Loucy (cell line): ENCODE measurements at regions not wholly inside any gene's neighbourhood (a gene's known extent, or its start where the extent isn't known, plus 50 kb on each side); places are given as distances from the start of the nearest gene placed in this dataset.

ENCODE experiments used
- H2AFZ ChIP-seq: fragments of 200-600 bp; sonication (generic); 2 replicates; pipeline ENCODE4 v1.6.0; 2016; ENCODE audit warnings: antibody characterized with exemption, mild to moderate bottlenecking, low read length, moderate library complexity
- H3F3A ChIP-seq: fragments of 200-600 bp; 2 replicates; pipeline ENCODE4 v1.6.0; 2016; ENCODE audit warnings: antibody characterized with exemption, low read depth, mild to moderate bottlenecking
- H3K27me3 ChIP-seq: fragments of 200-600 bp; sonication (generic); 2 replicates; pipeline ENCODE4 v1.6.1; 2014; ENCODE audit warnings: low read length, mild to moderate bottlenecking; ENCODE audit not compliant: insufficient read depth, poor library complexity, severe bottlenecking
- H3K36me3 ChIP-seq: fragments of 200-600 bp; sonication (generic); 2 replicates; pipeline ENCODE4 v1.6.1; 2016; ENCODE audit warnings: low read length; ENCODE audit not compliant: insufficient read depth
- H3K4me1 ChIP-seq: fragments of 200-600 bp; sonication (generic); 2 replicates; pipeline ENCODE4 v1.5.1; 2014; ENCODE audit warnings: low read length, mild to moderate bottlenecking; ENCODE audit not compliant: insufficient read depth, poor library complexity, severe bottlenecking
- H3K4me2 ChIP-seq: fragments of 200-600 bp; sonication (generic); 2 replicates; pipeline ENCODE4 v1.6.0; 2014; ENCODE audit warnings: antibody characterized with exemption, low read length, low read depth, mild to moderate bottlenecking; ENCODE audit not compliant: poor library complexity, severe bottlenecking
- H3K4me3 ChIP-seq: fragments of 200-600 bp; sonication (generic); 2 replicates; pipeline ENCODE4 v1.5.1; 2014; ENCODE audit warnings: low read length, mild to moderate bottlenecking, mixed read lengths; ENCODE audit not compliant: poor library complexity, severe bottlenecking
- H3K79me2 ChIP-seq: fragments of 200-600 bp; sonication (generic); 2 replicates; pipeline ENCODE4 v1.6.1; 2014; ENCODE audit warnings: low read length; ENCODE audit not compliant: insufficient read depth
- H3K9ac ChIP-seq: fragments of 200-600 bp; sonication (generic); 2 replicates; pipeline ENCODE4 v1.6.0; 2014; ENCODE audit warnings: mild to moderate bottlenecking, low read depth, low read length, moderate library complexity; ENCODE audit not compliant: poor library complexity, severe bottlenecking
- H3K9me2 ChIP-seq: fragments of 200-600 bp; sonication (generic); replicated peaks from 2 replicates; pipeline ENCODE4 v1.6.1; 2016; ENCODE audit warnings: low read depth, low read length, mixed read lengths
- H3K9me3 ChIP-seq: fragments of 200-600 bp; sonication (generic); 2 replicates; pipeline ENCODE4 v1.6.1; 2014; ENCODE audit warnings: mild to moderate bottlenecking, antibody characterized with exemption, low read length, low read depth; ENCODE audit not compliant: insufficient read depth
- H4K20me1 ChIP-seq: fragments of 200-600 bp; sonication (generic); 2 replicates; pipeline ENCODE4 v1.6.0; 2014; ENCODE audit warnings: antibody characterized with exemption, low read length, mild to moderate bottlenecking; ENCODE audit not compliant: insufficient read depth, poor library complexity, severe bottlenecking
- CTCF ChIP-seq: fragments of 200-600 bp; sonication (generic); conservative IDR thresholded peaks from 2 replicates; pipeline ENCODE4 v1.5.1; 2014; ENCODE audit warnings: mild to moderate bottlenecking, antibody characterized with exemption, low read length
- EZH2phosphoT487 ChIP-seq: fragments of 200-600 bp; IDR thresholded peaks from 2 replicates; pipeline ENCODE4 v1.6.1; 2018; ENCODE audit warnings: antibody characterized with exemption, mild to moderate bottlenecking, moderate library complexity, borderline replicate concordance

GRCh38 chr9:23497137-23497504, 328.9 kb downstream of the ELAVL2 start:
- Histone ChIP-seq H3K9ac (no peak overlapping the region), H3K79me2 (no peaks in the 10 kb centered on the region)
- TF ChIP-seq EZH2phosphoT487 = no peak
- TF ChIP-seq CTCF = no peak

GRCh38 chr9:23502004-23502403, 324.0 kb downstream of the ELAVL2 start:
- no peaks in the 10 kb centered on the region for H3F3A ChIP-seq
- no peaks in the 10 kb centered on the region for H3K9me2 ChIP-seq
- H3K4me2 ChIP-seq = no peak overlapping the region
- H4K20me1 ChIP-seq = no peaks in the 10 kb centered on the region
- no peaks in the 10 kb centered on the region for H3K79me2 ChIP-seq
- no peak for TF ChIP-seq EZH2phosphoT487
- TF ChIP-seq CTCF = no peak
- no peaks in the 10 kb centered on the region for H3K36me3 ChIP-seq
- H3K4me3 ChIP-seq = no peak overlapping the region
- no peak overlapping the region for H2AFZ ChIP-seq
- H3K27me3 ChIP-seq = no peaks in the 10 kb centered on the region
- no peaks in the 10 kb centered on the region for H3K9me3 ChIP-seq
- no peaks in the 10 kb centered on the region for H3K4me1 ChIP-seq
- no peak overlapping the region for H3K9ac ChIP-seq

More at GRCh38 chr9:23497137-23497504, 328.9 kb downstream of the ELAVL2 start:
- Histone ChIP-seq H3K9me3 (no peaks in the 10 kb centered on the region), H3K4me3 (no peak overlapping the region), H3K4me1 (no peaks in the 10 kb centered on the region), H3F3A (no peaks in the 10 kb centered on the region), H3K27me3 (no peaks in the 10 kb centered on the region), H3K4me2 (no peak overlapping the region), H4K20me1 (no peaks in the 10 kb centered on the region), H3K9me2 (no peaks in the 10 kb centered on the region), H2AFZ (no peak overlapping the region), H3K36me3 (no peaks in the 10 kb centered on the region)

GRCh38 chr9:23522952-23523351, 303.1 kb downstream of the ELAVL2 start:
- no peak for TF ChIP-seq CTCF
- Histone ChIP-seq H3K9me2 (no peaks in the 10 kb centered on the region), H2AFZ (no peak overlapping the region), H3K4me2 (no peak overlapping the region), H3K4me1 (no peaks in the 10 kb centered on the region), H3K4me3 (no peak overlapping the region), H4K20me1 (no peaks in the 10 kb centered on the region), H3K9me3 (0 out of 2 replicates have a peak, but pooled peaks cover 2% of the 10 kb centered on the region), H3F3A (no peaks in the 10 kb centered on the region), H3K27me3 (no peaks in the 10 kb centered on the region), H3K79me2 (no peaks in the 10 kb centered on the region), H3K9ac (no peak overlapping the region), H3K36me3 (no peaks in the 10 kb centered on the region)
